RCC 7860 (cell line): ENCODE measurements at regions not wholly inside any gene's neighbourhood (a gene's known extent, or its start where the extent isn't known, plus 50 kb on each side); places are given as distances from the start of the nearest gene placed in this dataset.

Experiments
- DNase-seq: peaks from one replicate; pipeline ENCODE4 v3.0.0-alpha.2; 2015; ENCODE audit warnings: low spot score
- FAIRE-seq: peaks from 2 replicates; lab custom pipeline; 2012; peaks lifted over from hg19 to GRCh38; lab: Jason Lieb, UNC

GRCh38 chr6:752438-752837 is 59.5 kb upstream of the EXOC2 start:
- no peak for DNase-seq
- no peak for FAIRE-seq

DNA sequence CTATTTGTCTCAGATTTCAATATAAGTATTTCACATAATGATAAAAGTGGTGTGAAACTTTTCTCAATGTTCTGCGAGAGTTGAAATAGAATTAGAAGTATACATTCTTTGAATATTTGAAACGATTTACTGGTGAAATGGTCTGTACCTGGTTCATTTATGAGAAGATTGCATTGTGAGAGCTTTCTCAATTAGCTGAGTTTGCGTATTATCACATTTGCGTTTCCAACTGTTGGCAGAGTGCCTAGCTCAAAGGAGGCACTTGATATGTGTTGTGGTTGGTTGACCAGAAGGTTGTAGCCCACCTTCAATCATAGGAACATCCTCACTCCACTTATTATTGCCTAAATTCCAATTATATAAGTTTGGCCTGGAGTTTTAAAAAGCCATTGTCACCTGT is 58.8 kb upstream of the EXOC2 start:
- no peak for FAIRE-seq
- DNase-seq, result no peak

DNA sequence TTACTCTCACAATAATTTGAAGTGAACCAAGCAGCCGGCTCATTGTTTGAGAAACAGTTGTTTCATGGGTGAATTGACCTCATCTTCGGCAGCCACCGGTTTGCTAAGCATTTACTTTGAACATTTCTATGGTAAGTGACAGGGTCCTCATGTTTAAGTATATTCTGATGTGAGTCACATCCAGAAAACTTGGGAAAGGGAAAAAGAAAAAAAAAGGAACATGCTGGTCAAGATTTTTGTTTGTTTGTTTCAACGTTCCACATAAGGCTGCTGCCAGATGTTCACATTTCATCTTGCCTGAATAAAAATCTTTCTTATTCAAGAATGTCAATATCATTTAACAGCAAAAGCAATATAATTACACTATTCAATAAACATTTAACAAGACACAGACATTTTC is 55.0 kb upstream of the EXOC2 start:
- FAIRE-seq, result no peak
- no peak for DNase-seq

DNA sequence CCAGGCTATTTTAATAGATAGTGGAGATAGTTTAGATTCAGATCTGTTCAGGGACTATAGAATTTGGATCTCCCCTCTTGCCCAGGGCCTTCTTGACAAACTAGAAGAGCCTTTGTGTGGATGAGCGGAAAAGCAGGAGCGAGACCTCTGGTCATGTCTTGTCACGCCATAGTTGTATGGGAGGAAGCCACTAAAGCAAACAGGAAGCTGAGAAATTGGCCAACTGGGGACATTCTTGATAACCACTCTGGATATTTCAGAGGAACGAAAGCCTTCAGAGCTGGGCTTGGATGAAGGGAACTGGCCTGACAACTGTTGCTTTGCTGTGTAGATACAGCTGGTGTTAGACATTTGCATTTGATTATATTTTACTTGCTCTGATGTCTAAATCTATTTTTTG is 54.1 kb upstream of the EXOC2 start:
- DNase-seq, result no peak
- no peak for FAIRE-seq

GRCh38 chr6:744666-745353 is 51.9 kb upstream of the EXOC2 start:
- DNase-seq, result no peak
- FAIRE-seq, result no peak

- DNase-seq, result no peak
- no peak for FAIRE-seq
Observed at GRCh38 chr6:743320-744096, 50.6 kb upstream of the EXOC2 start.
